ENCODE measurements at regions not wholly inside any gene's neighbourhood (a gene's known extent, or its start where the extent isn't known, plus 50 kb on each side); places are given as distances from the start of the nearest gene placed in this dataset.
"Not testable (repeated sequence)": the region's sequence is repeated elsewhere in the genome, so short reads cannot be mapped to it uniquely, and the experiment has no call there.

DNA sequence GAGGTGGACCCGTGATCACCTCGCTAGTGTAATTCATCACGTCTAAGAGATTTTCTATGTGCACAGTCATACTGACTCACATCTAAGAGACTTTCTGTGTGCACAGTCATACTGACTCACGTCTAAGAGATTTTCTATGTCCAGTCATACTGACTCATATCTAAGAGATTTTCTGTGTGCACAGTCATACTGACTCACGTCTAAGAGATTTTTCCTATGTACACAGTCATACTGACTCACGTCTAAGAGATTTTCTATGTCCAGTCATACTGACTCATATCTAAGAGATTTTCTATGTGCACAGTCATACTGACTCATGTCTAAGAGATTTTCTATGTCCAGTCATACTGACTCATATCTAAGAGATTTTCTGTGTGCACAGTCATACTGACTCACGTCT, 443.8 kb downstream of the BRD1 start:
- H4K91ac ChIP-seq (ENCODE audit: insufficient read depth, low read depth, low read length); H2BK120ac ChIP-seq (ENCODE audit: low read depth, low read length); H2BK15ac ChIP-seq (ENCODE audit: low read depth, low read length); H3K27me3 ChIP-seq (ENCODE audit: control insufficient read depth, insufficient read depth, low read length); BruUV-seq (replicated peaks); H4K5ac ChIP-seq (ENCODE audit: low read depth, low read length); H2AK5ac ChIP-seq (ENCODE audit: low read depth, low read length); H3K18ac ChIP-seq (ENCODE audit: low read depth, low read length); H2BK5ac ChIP-seq (ENCODE audit: low read depth, low read length, poor library complexity, severe bottlenecking); H3K79me1 ChIP-seq (ENCODE audit: low read depth in 1 of 2, low read length in 2 of 2); H3K23ac ChIP-seq (ENCODE audit: low read depth, low read length); H3K4me1 ChIP-seq (ENCODE audit: control insufficient read depth, insufficient read depth, low read length); H3K36me3 ChIP-seq (ENCODE audit: control insufficient read depth, insufficient read depth, low read length); H3K27ac ChIP-seq (ENCODE audit: insufficient read depth, low read length); H3K4me2 ChIP-seq (ENCODE audit: low read depth, low read length); H2AK9ac ChIP-seq (replicated peaks; ENCODE audit: low read depth, low read length, poor library complexity); CTCF ChIA-PET; H3K9ac ChIP-seq (ENCODE audit: low read depth, low read length); H3K4me3 ChIP-seq (ENCODE audit: insufficient read depth, low read depth, low read length); H3K14ac ChIP-seq (replicated peaks; ENCODE audit: low read depth, low read length); H3K9me1 ChIP-seq (ENCODE audit: insufficient read depth, low read length); H3K56ac ChIP-seq (ENCODE audit: extremely low read depth, insufficient read depth, low read length); intact Hi-C loops (cut with micrococcal nuclease); POLR2A ChIA-PET (ENCODE audit: unreplicated experiment); dilution Hi-C loops (cut with HindIII; ENCODE audit: low sequenced_read_pairs, unreplicated experiment); H3K4ac ChIP-seq (ENCODE audit: low read depth, low read length); H2AFZ ChIP-seq (replicated peaks; ENCODE audit: low read length, poor library complexity); H4K20me1 ChIP-seq (ENCODE audit: insufficient read depth, low read length); DNase-seq; ATAC-seq (ENCODE audit: low read depth); H4K8ac ChIP-seq (ENCODE audit: low read depth in 2 of 2, low read length in 2 of 2); in situ Hi-C loops (cut with MboI; ENCODE audit: low sequenced_read_pairs); H2BK20ac ChIP-seq (ENCODE audit: low read depth, low read length): not testable (repeated sequence)
- WGBS, 2 experiments (ENCODE audit: extremely low coverage in 2 of 2, insufficient read length in 1 of 2) = no CpG with 5 or more reads among the region's 7 CpGs
- peaks cover 31% of the 10 kb centered on the region for H3K9me3 ChIP-seq (ENCODE audit: control insufficient read depth, insufficient read depth, low read length)

All from IMR-90 (cell line).